Ovary (tissue), 7 donors: ENCODE measurements at regions not wholly inside any gene's neighbourhood (a gene's known extent, or its start where the extent isn't known, plus 50 kb on each side); places are given as distances from the start of the nearest gene placed in this dataset.

Experiments
- DNase-seq, 5 donors: peaks; one replicate each; pipeline ENCODE4 v3.0.0-alpha.2; 2019 to 2020
- H3K27ac ChIP-seq, 2 donors: fragments of 200-600 bp; one replicate each; pipeline versions ENCODE4 v1.5.1 to v1.8.0; 2019 to 2022
- H3K27me3 ChIP-seq: fragments of 200-600 bp; one replicate; pipeline ENCODE4 v1.8.0; 2022
- H3K36me3 ChIP-seq: fragments of 200-600 bp; sonication (generic); one replicate; pipeline ENCODE4 v1.5.1; 2019
- H3K4me1 ChIP-seq: one replicate; pipeline ENCODE4 v1.8.1; 2013; ENCODE audit warnings: mild to moderate bottlenecking, moderate library complexity; ENCODE audit not compliant: insufficient read depth
- H3K4me3 ChIP-seq: fragments of 200-600 bp; sonication (generic); one replicate; pipeline ENCODE4 v1.5.1; 2017
- H3K9me3 ChIP-seq, 2 donors: fragments of 200-600 bp in 1 of 2; sonication (generic) in 1 of 2; one replicate each; pipeline versions ENCODE4 v1.5.1 to v1.8.1; 2013 to 2019; ENCODE audit warnings: mild to moderate bottlenecking in 1 of 2, moderate library complexity in 1 of 2
- CTCF ChIP-seq, 3 donors: fragments of 450-650 bp in 2 of 3; fragments of 200-600 bp in 1 of 3; IDR thresholded peaks; one replicate each; pipeline versions ENCODE4 v1.5.1 to v1.8.0; 2016 to 2022; ENCODE audit warnings: antibody characterized with exemption in 3 of 3, mild to moderate bottlenecking in 1 of 3
- EP300 ChIP-seq: sonication (generic); formaldehyde crosslinking; IDR thresholded peaks from one replicate; pipeline ENCODE4 v1.6.1; 2017; ENCODE audit warnings: antibody characterized with exemption
- POLR2A ChIP-seq: fragments of 450-650 bp; IDR thresholded peaks from one replicate; pipeline ENCODE4 v1.6.1; 2017; ENCODE audit warnings: antibody characterized with exemption, mild to moderate bottlenecking, moderate library complexity
- WGBS, 3 donors: extraction: QIAGEN DNeasy Blood & Tissue Kit in 1 of 3; methylation state at CpG; one replicate each; pipeline versions ENCODE4 v1.1.5 to v1.1.7; 2013 to 2017; 5-methylcytosine and 5-hydroxymethylcytosine counted together
- intact Hi-C, 4 donors: fragments of 100-400 bp; cut with DNase I; formaldehyde crosslinking; loops; one replicate each; pipeline versions ENCODE4 v1.11.0 to v1.15.1; 2022 to 2023
- donor health status: DM: no; HTN: no; CAD: no; lungs with moderate emphysema.
- donor health status: DM: no; HTN: no; CAD: no.
- donor health status: Bipolar disorder and iron deficiency.
- donor health status: DM: no; HTN: no; CAD: no.
- donor health status: DM: yes; HTN: yes; CAD: no.

GRCh38 chr6:84353459-84354423 is 126.3 kb upstream of the CEP162 start:
- no peaks in the 10 kb centered on the region for H3K36me3 ChIP-seq
- H3K27me3 ChIP-seq = no peaks in the 10 kb centered on the region
- H3K4me1 ChIP-seq = no peaks in the 10 kb centered on the region
- no peaks in the 10 kb centered on the region for H3K9me3 ChIP-seq
- intact Hi-C loops = no loop called here
- no peak for DNase-seq
- WGBS, 3 donors = 50 to 65% (median 61%) methylated on average over 5 of the region's 5 CpGs
- no peak overlapping the region for H3K27ac ChIP-seq
- H3K4me3 ChIP-seq = no peak overlapping the region
- TF ChIP-seq EP300 = no peak
- no peak for TF ChIP-seq POLR2A
- TF ChIP-seq CTCF (IDR thresholded peaks at IDR 0.05) = no peak

- intact Hi-C loops = no loop called here
- DNase-seq = no peak
- Histone ChIP-seq H3K27ac (no peak overlapping the region), H3K36me3 (no peaks in the 10 kb centered on the region), H3K9me3 (no peaks in the 10 kb centered on the region), H3K4me1 (no peaks in the 10 kb centered on the region), H3K4me3 (no peak overlapping the region), H3K27me3 (no peaks in the 10 kb centered on the region)
- no peak for TF ChIP-seq EP300
Measured at GRCh38 chr6:84350397-84350796, 123.0 kb upstream of the CEP162 start.

GRCh38 chr6:84349542-84349941 is 122.1 kb upstream of the CEP162 start:
- no peaks in the 10 kb centered on the region for H3K9me3 ChIP-seq
- H3K4me3 ChIP-seq = no peak overlapping the region
- H3K27me3 ChIP-seq = no peaks in the 10 kb centered on the region
- H3K27ac ChIP-seq = no peak overlapping the region
- intact Hi-C loops = no loop called here
- H3K36me3 ChIP-seq = no peaks in the 10 kb centered on the region
- no peak for DNase-seq
- H3K4me1 ChIP-seq = no peaks in the 10 kb centered on the region
- no peak for TF ChIP-seq EP300
- no peak for TF ChIP-seq CTCF (IDR thresholded peaks at IDR 0.05)
- no peak for TF ChIP-seq POLR2A
- 35 to 52% (median 47%) methylated on average over 1 of the region's 1 CpG for WGBS, 3 donors

GRCh38 chr6:84348801-84349200 is 121.4 kb upstream of the CEP162 start:
- intact Hi-C loops = no loop called here
- WGBS, 3 donors = 79 to 86% (median 81%) methylated on average over 1 of the region's 1 CpG

More at GRCh38 chr6:84348801-84349200, 121.4 kb upstream of the CEP162 start:
- no peak for TF ChIP-seq CTCF (IDR thresholded peaks at IDR 0.05)
- TF ChIP-seq POLR2A = no peak
- no peak for TF ChIP-seq EP300
- H3K9me3 ChIP-seq = no peaks in the 10 kb centered on the region
- no peak overlapping the region for H3K27ac ChIP-seq
- H3K4me3 ChIP-seq = no peak overlapping the region
- DNase-seq = no peak
- H3K27me3 ChIP-seq = no peaks in the 10 kb centered on the region
- H3K36me3 ChIP-seq = no peaks in the 10 kb centered on the region
- no peaks in the 10 kb centered on the region for H3K4me1 ChIP-seq
